Limb (tissue), 2 donors: ENCODE measurements at regions not wholly inside any gene's neighbourhood (a gene's known extent, or its start where the extent isn't known, plus 50 kb on each side); places are given as distances from the start of the nearest gene placed in this dataset.
A peak's percentile ranks its signal among the peaks of the same experiment; 100 is the strongest.
"Not testable (repeated sequence)": the region's sequence is repeated elsewhere in the genome, so short reads cannot be mapped to it uniquely, and the experiment has no call there.

Experiments
- DNase-seq, 2 donors: peaks; one replicate each; pipeline ENCODE4 v3.0.0-alpha.2; 2016; ENCODE audit errors: extremely low spot score in 2 of 2

DNA sequence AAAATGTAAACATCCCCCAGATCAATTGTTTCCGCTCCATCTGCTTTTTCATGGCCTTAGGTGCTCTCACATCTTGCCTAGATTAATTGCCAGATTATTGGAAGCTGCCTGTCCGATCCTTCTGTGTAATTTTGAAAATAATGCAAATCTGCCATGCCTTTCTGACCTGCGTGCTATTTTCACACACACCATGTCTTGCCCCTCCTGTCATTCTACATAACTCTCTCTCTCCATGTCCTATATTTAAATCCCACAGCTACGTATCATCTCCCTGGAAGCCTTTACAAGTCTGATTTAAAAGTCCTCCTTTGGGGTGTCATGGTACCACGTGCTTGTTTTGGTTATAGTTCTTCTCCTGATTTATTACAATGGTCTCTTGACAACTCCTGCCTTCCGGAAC is 247.6 kb upstream of the ELAVL2 start:
- no peak for DNase-seq

DNA sequence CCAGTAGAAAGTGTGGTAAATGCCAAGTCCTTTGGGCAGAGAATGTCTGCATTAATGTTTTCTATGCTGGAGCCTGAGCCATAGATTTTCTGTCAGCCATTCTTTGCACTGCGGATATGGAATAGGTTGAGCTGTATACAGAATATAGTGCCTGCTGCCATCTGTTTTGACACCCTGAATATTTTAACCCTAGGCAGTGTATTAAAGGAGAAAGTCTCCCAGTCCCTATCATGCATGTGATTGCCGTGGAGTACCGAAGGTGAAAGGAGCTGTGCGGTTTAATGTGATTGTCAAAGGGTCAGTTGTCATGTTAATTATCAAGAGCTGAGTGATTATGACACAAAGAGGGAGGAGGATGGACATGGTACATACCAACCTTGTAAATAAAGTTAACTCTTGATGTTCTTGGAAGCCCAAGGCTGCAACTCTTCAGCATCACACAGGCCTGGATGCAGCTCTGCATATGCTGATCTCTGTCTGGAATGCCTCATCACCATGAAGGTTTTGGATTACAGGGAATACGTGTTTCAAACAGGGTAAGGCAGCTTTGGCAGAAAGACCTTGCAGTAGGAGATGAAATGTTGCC is 247.1 kb upstream of the ELAVL2 start:
- DNase-seq: no peak

DNA sequence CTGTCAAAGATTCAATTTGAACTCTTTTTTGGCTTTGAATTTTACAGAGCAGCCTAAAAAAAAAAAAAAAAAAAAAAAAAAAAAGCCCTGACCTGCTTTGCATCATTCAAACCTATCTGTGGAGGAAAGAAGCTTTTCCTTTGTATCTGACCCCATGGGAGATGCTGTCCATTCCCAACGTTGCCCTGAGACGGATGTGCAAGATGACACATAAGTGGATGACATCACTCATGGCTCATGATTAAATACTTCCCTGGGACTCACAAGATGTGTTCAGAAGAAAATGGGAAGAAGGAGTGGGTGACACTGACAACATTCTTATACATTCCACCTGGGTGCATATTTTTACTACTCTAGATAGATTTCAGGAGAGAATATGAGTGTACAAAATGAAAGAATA is 245.7 kb upstream of the ELAVL2 start:
- DNase-seq: no peak

DNA sequence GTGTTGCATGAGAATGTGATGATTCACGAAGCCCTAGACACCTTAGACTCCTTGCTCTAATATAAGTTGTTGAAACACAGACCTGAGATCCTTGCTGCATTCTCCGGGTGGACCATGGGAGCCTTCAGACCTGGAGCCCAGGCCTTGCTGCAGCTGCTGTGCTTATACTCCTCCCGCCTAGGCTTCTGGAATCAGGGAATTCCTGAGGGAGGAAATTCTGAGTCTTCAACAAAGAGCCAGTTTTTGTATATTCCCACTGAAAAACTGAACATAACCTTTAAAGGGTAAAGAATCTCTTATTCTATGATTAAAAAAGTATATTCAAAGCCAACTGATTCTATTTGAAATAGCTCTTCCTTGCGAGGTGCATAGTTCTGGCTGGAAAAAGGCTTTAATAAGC is 245.1 kb upstream of the ELAVL2 start:
- DNase-seq: no peak

DNA sequence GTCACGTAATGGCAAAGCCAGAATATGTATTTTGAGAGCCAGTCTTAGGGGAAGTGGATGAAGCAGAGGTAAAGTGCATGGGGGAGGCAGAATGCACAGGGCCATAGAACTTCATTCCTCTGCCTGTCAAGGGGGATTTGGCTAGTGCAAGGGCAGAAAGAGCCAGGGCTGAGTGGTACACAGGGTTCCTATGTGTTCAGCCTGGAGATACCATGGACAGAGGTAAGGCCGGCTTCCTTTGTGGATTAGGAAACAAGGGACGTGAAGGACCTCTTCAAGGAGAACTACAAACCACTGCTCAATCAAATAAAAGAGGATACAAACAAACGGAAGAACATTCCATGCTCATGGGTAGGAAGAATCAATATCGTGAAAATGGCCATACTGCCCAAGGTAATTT is 241.1 kb upstream of the ELAVL2 start:
- not testable (repeated sequence) for DNase-seq

DNA sequence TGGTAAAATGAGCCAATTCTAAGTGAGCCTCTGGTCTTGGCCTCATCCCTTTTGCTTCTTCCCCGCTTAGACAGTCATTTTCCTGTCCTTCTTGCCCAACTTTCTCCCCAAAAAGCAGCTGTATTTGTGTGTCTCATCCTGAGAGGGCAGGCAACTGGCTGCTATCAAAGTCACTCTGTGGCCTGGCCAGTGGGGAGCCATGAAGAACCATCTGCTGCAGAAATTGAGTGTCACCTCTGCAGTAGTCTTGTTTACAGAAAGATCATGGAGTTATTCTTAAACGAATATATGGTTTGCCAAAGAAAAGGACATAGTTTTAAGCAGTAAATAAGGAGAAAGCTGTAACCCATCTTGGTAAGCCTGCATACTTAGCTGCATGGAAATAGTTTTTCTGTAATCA is 233.6 kb upstream of the ELAVL2 start:
- no peak for DNase-seq

DNA sequence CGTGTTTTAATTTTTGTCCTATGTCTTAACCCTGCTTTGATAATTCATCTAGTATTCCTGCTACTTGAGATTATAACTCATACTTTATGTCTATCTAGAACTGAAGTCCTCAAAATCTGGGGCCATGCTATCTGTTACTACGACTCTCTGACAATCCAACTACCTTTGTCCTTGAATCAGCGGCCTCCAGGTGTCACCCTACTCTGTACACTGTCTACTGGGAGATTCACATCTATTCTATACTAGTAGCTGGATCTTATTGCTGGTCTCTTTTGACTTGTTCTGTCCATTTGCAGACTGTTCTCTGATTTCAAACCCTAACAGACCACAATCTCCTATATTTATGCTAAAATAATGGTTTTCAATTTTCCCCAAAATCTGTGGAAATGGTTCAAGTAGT is 225.5 kb upstream of the ELAVL2 start:
- no peak for DNase-seq

DNA sequence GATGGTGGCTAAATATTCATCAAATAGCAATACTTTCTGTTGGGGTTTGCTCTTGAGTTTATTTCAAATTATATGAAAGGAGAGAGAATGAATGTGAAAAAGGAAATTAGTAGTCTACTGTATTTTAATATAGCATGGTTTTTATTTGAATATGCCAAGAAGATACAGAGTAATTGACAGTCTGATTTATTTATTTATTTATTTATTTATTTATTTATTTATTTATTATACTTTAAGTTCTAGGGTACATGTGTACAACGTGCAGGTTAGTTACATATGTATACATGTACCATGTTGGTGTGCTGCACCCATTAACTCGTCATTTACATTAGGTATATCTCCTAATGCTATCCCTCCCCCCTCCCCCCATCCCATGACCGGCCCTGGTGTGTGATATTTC is 224.2 kb upstream of the ELAVL2 start:
- DNase-seq: not testable (repeated sequence)

DNA sequence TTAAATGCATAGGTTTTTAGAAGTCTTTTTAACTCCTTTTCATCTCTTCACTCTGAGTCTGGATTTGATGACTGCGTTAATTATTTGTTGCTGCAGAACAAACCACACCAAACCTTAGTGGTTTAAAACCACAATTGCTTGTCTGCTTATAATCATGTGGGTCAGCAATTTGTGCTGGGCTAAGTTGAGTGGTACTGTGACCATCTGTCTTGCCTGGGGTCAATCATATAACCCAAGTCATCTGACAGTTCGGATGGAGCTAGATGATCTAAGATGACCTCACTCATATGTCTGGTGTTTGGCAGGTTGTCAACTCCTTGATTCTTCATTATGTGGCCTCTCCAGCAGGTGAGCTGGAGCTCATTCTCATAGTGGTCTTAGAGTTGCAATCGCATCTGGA is 219.1 kb upstream of the ELAVL2 start:
- DNase-seq: no peak

DNA sequence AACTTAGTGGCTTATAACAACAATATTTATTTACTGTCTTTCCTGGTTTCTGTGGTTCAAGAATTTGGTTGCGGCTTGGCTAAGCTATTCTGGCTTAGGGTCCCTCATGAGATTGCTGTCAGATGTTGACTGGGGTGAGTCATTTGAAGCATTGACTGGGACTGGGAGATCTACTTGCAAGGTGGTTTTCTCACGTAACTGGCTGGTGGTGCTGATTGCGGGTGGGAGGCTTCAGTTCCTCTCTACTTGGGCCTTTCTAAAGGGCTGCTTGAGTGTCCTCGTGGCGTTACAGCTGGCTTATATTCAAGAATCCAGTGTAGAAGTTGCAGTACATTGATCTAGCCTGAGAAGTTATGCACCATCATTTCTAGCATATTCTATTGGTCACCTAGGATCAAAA is 218.5 kb upstream of the ELAVL2 start:
- DNase-seq: no peak

DNA sequence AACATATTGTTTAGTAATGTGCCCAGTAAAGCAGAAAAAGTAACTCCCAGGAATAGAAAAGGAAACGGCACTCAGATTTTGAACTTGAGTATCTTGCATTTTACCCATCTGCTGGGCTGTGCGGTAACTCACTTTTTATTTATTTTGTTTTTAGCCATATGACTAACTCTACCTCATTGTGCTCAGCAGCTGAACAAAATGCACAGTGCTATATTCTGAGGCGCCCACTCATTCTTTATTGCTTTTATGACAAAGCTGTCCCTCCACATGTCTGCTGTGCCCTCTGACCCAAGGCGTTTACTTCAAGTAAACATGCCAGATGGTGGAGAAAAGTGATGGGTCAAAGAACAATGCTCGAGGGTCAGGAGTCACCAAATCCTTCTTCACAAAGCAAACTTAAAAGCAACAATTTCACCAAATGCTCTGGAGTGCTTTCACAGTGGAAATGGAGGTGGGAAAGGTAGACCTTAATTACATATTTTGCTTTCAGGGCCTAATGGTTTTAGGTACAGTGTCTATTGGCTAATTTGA is 215.2 kb upstream of the ELAVL2 start:
- DNase-seq: no peak

DNA sequence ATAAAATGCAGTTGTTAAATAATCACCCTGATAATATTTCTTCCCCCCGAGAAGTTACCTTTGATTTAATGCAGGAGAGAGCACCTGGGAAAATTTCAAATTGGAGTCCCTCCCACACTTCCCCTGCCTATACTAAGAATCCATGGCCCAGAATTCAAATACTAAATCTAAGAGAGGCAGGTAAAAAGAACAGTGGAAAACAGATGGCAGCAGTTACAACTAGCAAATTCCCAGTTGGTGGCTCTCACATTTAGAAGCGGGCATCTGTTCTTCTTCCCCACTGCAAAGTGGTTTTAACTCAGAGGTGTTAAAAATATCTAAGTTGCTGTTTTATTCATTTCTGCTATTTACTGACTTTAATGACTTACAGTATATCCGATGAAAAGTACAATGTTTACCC is 210.4 kb upstream of the ELAVL2 start:
- DNase-seq: no peak

DNA sequence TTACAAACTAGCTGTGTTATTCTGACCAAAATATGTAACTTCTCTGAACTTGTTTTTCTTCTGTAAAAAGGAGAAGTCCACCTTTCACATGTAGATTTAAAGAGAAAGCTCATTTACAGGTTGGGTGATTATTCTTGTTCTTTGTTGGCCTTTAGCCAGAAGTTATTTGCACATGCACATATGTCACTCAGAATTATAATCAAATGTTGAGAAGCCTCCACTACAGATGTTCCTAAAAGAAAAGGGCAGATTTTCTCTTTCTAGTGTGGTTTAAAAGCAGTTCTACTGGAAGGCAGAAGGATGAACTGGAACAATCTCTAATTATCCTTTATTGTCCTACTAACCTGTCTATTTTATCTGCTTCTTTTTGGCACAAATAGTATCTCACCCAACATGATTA is 209.8 kb upstream of the ELAVL2 start:
- no peak for DNase-seq

DNA sequence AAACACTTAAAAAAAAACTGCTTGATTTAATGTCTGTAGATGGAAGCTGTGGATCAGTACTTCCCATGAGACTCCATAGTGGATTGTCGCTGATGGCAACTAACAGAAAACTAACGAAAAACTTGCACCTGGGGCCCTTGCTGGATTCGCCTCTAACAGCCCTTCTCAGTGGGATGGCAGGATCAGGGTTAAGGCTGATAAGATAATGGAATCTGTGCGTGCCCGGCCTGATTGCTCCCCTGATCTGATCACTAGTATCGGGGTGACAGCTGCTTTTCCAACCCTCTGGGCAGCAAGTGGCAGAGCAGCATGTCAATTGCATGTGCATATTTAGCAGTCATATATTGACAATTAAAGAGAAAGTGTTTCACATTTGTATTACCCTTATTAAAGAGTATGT is 185.8 kb upstream of the ELAVL2 start:
- DNase-seq: peak in 1 of 2 donors; percentile 23

DNA sequence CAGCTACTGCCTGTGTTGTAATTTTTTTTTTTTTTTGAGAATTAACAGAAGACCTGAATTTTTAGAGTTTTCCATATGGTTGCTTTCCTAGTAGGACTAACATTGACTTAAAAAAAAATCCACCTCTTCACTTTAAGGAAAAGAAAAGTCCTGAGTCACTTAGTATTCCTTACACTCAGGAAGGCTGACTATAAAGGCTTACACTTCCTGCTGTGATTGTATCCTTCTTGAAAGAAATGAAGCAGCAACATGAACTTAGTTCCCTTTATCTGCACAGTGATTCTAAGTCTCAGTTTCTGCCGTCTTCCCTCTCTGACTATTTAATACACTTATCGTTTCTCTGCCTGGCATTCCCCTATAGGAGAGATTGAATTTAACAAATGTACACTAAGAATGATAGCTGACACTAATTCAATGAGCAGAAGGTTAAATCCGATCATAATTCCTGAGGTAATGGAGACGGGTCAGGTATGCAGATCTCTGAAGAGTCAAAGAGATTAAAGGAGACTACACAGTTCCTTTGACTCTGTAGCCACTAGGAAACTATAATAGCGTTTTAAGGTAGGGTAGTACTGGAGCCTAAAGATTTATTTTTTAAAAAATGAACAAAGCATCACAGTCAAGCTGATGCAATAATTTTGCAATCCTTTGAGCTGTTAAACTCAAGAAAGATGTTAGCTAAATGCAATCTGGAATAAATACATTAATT is 185.1 kb upstream of the ELAVL2 start:
- no peak for DNase-seq

DNA sequence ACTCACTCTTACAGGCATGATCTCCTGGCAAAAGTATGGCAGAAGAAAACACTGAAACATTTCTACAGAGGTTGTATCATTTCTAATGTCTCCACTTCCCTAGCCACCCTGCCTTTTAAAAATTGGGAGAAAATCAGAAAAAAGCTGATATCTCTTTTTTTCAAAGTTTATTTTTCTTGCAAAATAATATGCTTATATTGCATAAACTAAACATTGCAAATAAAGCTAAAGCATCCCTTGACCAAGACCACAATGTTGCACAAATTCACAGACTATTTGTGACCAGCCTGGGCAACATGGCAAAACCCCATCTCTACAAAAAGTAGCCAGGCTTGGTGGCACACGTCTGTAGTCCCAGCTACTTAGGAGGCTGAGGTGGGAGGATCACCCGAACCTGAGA is 183.3 kb upstream of the ELAVL2 start:
- no peak for DNase-seq

DNA sequence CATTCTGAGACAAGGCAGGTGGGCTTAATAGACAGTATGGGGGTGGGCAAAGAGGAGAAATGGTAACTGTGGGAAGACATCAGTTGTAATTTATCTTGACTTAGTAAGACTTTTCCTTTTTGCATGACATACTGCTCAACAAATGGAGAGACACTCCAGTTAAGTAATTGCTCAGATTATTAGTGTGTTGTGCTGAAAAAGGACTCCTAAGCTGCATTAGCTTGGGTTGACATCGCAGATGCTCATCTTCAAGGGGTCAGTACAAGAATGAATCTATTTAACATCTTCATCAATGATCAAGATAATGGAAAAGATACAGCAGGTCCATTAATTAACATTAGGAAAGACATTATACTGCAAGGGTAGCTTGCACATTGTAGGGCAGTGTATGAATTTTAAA is 181.1 kb upstream of the ELAVL2 start:
- no peak for DNase-seq

DNA sequence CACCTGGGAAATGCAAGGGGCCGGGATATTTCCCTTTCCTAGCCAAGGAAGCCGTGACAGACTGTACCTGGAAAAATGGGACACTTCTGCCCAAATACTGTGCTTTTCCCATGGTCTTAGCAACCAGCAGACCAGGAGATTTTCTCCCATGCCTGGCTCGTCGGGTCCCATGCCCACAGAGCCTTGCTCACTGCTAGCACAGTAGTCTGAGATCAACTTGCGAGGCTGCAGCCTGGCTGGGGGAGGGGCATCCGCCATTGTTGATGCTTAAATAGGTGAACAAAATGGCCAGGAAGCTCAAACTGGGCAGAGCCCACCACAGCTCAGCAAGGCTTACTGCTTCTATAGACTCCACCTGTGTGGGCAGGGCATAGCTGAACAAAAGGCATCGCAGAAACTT is 165.8 kb upstream of the ELAVL2 start:
- DNase-seq: not testable (repeated sequence)

DNA sequence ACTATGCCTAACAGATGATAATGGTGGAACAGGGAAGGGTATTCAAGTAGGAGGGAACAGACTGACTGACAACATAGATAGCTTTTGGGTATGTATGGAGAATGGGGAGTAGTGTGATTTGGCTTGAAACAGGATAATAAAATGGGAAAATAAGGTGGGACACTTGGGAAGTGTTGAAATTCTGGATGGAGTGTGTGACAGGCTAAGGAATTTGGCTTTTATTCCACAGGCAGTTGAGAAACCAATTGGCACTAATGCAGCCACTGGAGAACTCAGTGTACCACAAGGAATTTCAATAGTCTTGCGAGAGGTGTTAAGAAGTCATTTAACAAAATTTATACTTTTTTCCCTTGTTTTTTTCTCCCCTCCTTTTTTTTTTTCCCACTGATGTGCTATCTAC is 153.5 kb upstream of the ELAVL2 start:
- no peak for DNase-seq

DNA sequence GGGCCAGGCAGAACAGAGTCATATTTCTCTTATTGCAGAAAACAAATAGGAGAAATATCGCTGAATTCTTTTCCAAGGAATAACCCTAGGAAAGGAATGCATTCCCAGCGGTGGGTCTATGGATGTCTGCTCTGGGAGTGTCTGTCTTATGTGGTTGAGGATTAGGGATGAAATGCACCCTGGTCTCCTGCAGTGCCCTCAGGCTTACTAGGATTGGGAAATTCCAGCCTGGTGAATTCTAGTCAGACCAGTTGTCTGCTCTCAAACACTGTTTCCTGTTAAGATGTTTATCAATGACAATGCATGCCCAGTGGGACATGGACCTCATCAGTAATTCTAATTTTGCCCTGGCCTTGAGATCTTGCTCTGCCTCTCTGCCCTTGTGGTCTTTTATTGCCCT is 136.1 kb upstream of the ELAVL2 start:
- no peak for DNase-seq

DNA sequence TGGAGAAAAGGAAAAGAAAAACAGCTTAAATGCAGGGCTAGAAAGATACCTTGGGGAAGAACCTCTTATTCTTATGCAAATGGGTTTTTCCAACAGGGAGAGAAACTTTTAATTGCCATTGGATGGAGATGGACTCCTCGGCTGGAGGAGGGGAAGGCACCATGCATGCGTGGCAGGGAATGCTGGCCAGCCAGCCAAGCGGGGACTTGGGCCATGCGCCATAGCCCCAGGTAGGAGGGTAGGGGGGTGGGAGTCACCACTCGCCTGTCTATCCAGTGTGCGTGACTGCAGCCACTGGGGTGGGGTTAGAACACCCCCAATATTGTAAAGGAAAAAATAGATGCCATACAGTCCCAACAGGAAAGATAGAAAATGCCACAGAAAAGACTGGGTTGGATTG is 119.9 kb upstream of the ELAVL2 start:
- DNase-seq: no peak

DNA sequence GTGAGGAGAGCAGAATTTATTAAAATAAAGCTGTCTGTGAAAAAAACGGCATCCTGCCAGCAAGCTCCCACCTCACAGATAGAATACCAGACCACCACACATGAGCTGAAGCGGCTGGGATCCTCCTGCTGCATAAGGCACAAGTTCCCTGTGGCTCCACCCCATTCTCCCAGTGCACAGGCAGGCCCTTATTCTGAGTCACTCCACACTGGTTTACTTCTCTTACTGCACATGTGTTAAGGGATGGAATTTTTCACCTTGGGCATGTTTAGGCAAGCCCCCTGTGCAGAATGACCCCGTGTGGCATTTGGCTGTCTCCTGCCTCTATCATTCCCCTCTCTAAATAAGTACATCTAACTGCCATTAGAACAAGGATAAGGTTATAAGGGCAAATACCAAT is 115.0 kb upstream of the ELAVL2 start:
- no peak for DNase-seq

DNA sequence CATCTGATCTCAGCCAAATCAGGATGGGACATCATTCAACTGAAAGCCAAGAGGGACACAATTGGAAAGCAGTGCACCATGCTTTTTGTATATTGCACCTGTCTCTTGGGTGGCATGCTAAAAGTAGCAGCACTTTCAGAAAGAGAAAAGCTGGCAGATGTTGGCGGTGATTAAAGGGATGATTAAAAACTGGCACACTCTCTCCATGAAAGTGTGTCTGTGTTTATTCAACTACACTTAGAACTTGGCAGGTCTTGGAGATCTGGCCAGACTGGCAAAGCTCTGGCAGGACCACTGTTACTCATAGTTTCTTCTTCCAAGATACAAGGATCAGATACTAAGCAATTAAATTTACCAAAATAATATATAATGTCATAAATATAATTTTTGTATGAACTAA is 112.9 kb upstream of the ELAVL2 start:
- DNase-seq: no peak
